Uterus (tissue), 3 donors: ENCODE measurements at regions not wholly inside any gene's neighbourhood (a gene's known extent, or its start where the extent isn't known, plus 50 kb on each side); places are given as distances from the start of the nearest gene placed in this dataset.
"Not testable (repeated sequence)": the region's sequence is repeated elsewhere in the genome, so short reads cannot be mapped to it uniquely, and the experiment has no call there.

ENCODE experiments used
- DNase-seq, 2 donors: peaks; one replicate each; pipeline ENCODE4 v3.0.0-alpha.2; 2019 to 2020
- H3K27ac ChIP-seq, 2 donors: fragments of 200-600 bp; sonication (generic); 1 replicate in 1 of 2; 2 replicates in 1 of 2; pipeline ENCODE4 v1.5.1; 2016 to 2018
- H3K27me3 ChIP-seq, 2 donors: fragments of 200-600 bp; sonication (generic); one replicate each; pipeline ENCODE4 v1.5.1; 2018 to 2019; ENCODE audit warnings: control low read depth in 1 of 2
- H3K36me3 ChIP-seq, 2 donors: fragments of 200-600 bp; sonication (generic); one replicate each; pipeline ENCODE4 v1.5.1; 2019; ENCODE audit warnings: control low read depth in 1 of 2
- H3K4me1 ChIP-seq, 2 donors: fragments of 200-600 bp; sonication (generic); one replicate each; pipeline ENCODE4 v1.5.1; 2018 to 2019; ENCODE audit warnings: control low read depth in 1 of 2
- H3K4me3 ChIP-seq, 2 donors: fragments of 200-600 bp; sonication (generic); 1 replicate in 1 of 2; 2 replicates in 1 of 2; pipeline ENCODE4 v1.5.1; 2018 to 2019; ENCODE audit warnings: mild to moderate bottlenecking in 1 of 2
- H3K9me3 ChIP-seq, 2 donors: fragments of 200-600 bp; sonication (generic); one replicate each; pipeline ENCODE4 v1.5.1; 2019; ENCODE audit warnings: control low read depth in 1 of 2
- POLR2A ChIP-seq, 2 donors: fragments of 450-650 bp; IDR thresholded peaks; one replicate each; pipeline ENCODE4 v1.6.1; 2016; ENCODE audit warnings: antibody characterized with exemption in 2 of 2, mild to moderate bottlenecking in 1 of 2, moderate library complexity in 1 of 2
- intact Hi-C: fragments of 100-400 bp; cut with DNase I; formaldehyde crosslinking; loops from one replicate; pipeline ENCODE4 v1.15.1; 2023; ENCODE audit warnings: low total_unique reads
- TF ChIP-seq, protein P1 (sequence below), 4 experiments: fragments of 200-600 bp in 2 of 4; fragments of 450-650 bp in 2 of 4; sonication (generic) in 2 of 4; IDR thresholded peaks; one replicate each; pipeline ENCODE4 v1.5.1; 2016 to 2019; ENCODE audit warnings: antibody characterized with exemption in 4 of 4, mild to moderate bottlenecking in 2 of 4, moderate library complexity in 1 of 4
- donor health status: DM: yes; HTN: yes; CAD: no.

DNA sequence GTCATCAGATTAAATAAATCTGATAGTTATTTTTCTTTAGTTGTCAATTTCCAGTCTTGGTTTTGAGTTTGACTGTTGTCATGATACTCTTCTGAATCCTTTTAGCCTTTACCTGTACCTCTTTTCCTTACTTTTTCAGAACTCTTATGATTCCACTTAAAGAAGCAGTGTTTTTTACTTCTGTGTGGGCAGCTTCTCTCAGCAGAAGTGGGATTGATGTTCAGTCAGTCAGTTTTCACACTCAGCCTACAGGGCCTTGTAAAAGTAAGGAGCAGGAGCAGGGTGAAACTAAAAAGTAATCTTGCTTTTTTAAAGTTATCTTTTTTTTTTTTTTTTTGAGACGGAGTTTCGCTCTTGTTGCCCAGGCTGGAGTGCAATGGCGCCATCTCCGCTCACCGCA lies 75.1 kb downstream of the HAUS1 start:
- TF ChIP-seq, protein P1, sequence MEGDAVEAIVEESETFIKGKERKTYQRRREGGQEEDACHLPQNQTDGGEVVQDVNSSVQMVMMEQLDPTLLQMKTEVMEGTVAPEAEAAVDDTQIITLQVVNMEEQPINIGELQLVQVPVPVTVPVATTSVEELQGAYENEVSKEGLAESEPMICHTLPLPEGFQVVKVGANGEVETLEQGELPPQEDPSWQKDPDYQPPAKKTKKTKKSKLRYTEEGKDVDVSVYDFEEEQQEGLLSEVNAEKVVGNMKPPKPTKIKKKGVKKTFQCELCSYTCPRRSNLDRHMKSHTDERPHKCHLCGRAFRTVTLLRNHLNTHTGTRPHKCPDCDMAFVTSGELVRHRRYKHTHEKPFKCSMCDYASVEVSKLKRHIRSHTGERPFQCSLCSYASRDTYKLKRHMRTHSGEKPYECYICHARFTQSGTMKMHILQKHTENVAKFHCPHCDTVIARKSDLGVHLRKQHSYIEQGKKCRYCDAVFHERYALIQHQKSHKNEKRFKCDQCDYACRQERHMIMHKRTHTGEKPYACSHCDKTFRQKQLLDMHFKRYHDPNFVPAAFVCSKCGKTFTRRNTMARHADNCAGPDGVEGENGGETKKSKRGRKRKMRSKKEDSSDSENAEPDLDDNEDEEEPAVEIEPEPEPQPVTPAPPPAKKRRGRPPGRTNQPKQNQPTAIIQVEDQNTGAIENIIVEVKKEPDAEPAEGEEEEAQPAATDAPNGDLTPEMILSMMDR (IDR thresholded peaks at IDR 0.05), result no peak
- TF ChIP-seq POLR2A (IDR thresholded peaks at IDR 0.05), result no peak
- Histone ChIP-seq H3K27me3 (no peaks in the 10 kb centered on the region), H3K36me3 (no peaks in the 10 kb centered on the region), H3K27ac (no peak overlapping the region), H3K9me3 (no peaks in the 10 kb centered on the region), H3K4me1 (peaks cover 3 to 11% of the 10 kb centered on the region in 2 donors), H3K4me3 (no peak overlapping the region)
- intact Hi-C loops, result no loop called here
- no peak for DNase-seq

- intact Hi-C loops, result no loop called here
- Histone ChIP-seq H3K9me3 (no peaks in the 10 kb centered on the region), H3K27ac (no peak overlapping the region), H3K27me3 (no peaks in the 10 kb centered on the region), H3K4me1 (peaks cover 3 to 11% of the 10 kb centered on the region in 2 donors), H3K36me3 (no peaks in the 10 kb centered on the region), H3K4me3 (no peak overlapping the region)
- DNase-seq, result no peak
- TF ChIP-seq POLR2A (IDR thresholded peaks at IDR 0.05), result no peak
Observed at GRCh38 chr18:46182633-46183358, 78.6 kb downstream of the HAUS1 start.

- H3K27ac ChIP-seq, H3K27me3 ChIP-seq, H3K4me3 ChIP-seq, H3K36me3 ChIP-seq, intact Hi-C loops, DNase-seq, H3K9me3 ChIP-seq: not testable (repeated sequence)
- peaks cover 3 to 11% of the 10 kb centered on the region in 2 donors for H3K4me1 ChIP-seq
Observed at GRCh38 chr18:46184296-46184695, 80.1 kb downstream of the HAUS1 start.

GRCh38 chr18:46184727-46185126 lies 80.5 kb downstream of the HAUS1 start:
- Histone ChIP-seq H3K4me3 (no peak overlapping the region), H3K27me3 (no peaks in the 10 kb centered on the region), H3K9me3 (no peaks in the 10 kb centered on the region), H3K36me3 (no peaks in the 10 kb centered on the region), H3K27ac (no peak overlapping the region), H3K4me1 (peaks cover 3 to 11% of the 10 kb centered on the region in 2 donors)
- intact Hi-C loops, result no loop called here
- TF ChIP-seq, protein P1 (IDR thresholded peaks at IDR 0.05), result no peak
- no peak for TF ChIP-seq POLR2A (IDR thresholded peaks at IDR 0.05)
- no peak for DNase-seq

GRCh38 chr18:46190667-46191066 lies 86.5 kb downstream of the HAUS1 start:
- Histone ChIP-seq H3K4me1 (no peaks in the 10 kb centered on the region), H3K27me3 (no peaks in the 10 kb centered on the region), H3K4me3 (no peak overlapping the region), H3K36me3 (no peaks in the 10 kb centered on the region), H3K27ac (no peak overlapping the region), H3K9me3 (no peaks in the 10 kb centered on the region)
- DNase-seq, result no peak
- TF ChIP-seq, protein P1 (IDR thresholded peaks at IDR 0.05), result no peak
- no peak for TF ChIP-seq POLR2A (IDR thresholded peaks at IDR 0.05)
- intact Hi-C loops, result no loop called here

DNA sequence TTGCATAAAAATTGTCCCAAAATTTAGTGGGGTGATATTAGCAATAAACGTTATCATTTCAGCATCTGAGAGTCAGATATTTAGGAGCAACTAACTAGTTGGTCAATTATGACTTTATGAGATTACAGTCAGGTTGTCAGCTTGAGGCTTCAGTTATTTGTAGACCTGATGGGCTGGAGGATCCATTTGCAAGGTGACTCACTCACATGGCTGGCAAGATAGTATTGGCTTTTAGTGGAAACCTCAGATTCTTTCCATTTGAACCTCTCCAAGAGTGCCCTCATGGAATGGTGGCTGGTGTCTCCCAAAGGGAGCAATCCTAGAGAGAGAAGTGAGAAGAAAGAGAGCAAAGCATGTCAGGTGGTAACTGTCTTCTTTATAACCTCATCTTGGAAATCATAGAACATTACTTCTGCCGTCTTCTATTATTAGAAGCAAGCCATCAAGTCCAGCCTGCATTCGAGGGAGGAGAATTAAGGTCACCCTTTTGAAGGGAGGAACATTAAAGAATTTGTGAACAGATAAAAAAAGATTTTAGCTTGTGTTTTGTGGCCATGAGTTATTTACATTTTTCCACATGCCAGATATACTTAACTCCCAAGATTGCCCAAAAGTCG lies 92.5 kb downstream of the HAUS1 start:
- DNase-seq, result no peak
- H3K4me3 ChIP-seq, result no peak overlapping the region
- no peaks in the 10 kb centered on the region for H3K36me3 ChIP-seq
- H3K27me3 ChIP-seq, result no peaks in the 10 kb centered on the region
- H3K27ac ChIP-seq, result no peak overlapping the region
- TF ChIP-seq, protein P1 (IDR thresholded peaks at IDR 0.05), result no peak
- TF ChIP-seq POLR2A (IDR thresholded peaks at IDR 0.05), result no peak
- H3K4me1 ChIP-seq, result no peaks in the 10 kb centered on the region
- intact Hi-C loops, result no loop called here
- no peaks in the 10 kb centered on the region for H3K9me3 ChIP-seq
